HG02588 (cell line): ENCODE measurements at regions not wholly inside any gene's neighbourhood (a gene's known extent, or its start where the extent isn't known, plus 50 kb on each side); places are given as distances from the start of the nearest gene placed in this dataset.
"Not testable (repeated sequence)": the region's sequence is repeated elsewhere in the genome, so short reads cannot be mapped to it uniquely, and the experiment has no call there.

Experiments
- ATAC-seq: cut with Tn5 transposase; IDR thresholded peaks from one replicate; pipeline ENCODE4 v1.9.1; 2021; ENCODE audit warnings: mild to moderate bottlenecking, moderate library complexity; ENCODE audit not compliant: unreplicated experiment

DNA sequence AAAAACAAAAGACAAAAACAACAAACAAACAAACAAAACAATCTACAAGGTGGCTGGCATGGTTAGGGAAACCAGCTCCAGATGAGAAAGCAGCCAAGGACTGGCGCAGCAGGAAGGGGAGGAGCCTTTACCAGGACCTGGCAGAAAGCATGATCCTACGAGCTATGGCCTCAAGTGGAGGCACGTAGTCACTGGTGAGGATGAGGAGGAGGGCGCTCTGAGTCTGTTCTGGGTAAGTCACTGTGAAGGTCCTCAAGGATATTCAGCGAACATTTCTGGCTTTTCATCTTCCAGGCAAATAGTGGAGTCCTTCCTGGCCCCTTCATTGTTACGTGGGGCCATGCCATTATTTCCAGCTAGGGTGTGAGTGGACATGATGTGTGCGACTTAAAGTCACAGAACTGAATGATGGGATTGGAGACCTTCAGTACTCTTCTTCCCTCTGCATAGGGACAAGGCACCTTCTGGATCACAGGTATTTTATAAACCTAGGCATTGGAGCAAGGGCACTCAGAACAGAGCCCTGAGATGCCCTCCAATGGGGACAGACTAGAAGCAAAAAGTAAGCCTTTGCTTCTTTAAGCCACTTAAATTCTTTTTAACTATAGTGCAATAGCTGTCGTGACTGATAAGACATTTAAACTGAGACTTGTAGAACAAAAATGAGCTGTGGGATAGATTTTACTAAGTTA, 771.3 kb downstream of the RAB28 start:
- ATAC-seq, result no peak

DNA sequence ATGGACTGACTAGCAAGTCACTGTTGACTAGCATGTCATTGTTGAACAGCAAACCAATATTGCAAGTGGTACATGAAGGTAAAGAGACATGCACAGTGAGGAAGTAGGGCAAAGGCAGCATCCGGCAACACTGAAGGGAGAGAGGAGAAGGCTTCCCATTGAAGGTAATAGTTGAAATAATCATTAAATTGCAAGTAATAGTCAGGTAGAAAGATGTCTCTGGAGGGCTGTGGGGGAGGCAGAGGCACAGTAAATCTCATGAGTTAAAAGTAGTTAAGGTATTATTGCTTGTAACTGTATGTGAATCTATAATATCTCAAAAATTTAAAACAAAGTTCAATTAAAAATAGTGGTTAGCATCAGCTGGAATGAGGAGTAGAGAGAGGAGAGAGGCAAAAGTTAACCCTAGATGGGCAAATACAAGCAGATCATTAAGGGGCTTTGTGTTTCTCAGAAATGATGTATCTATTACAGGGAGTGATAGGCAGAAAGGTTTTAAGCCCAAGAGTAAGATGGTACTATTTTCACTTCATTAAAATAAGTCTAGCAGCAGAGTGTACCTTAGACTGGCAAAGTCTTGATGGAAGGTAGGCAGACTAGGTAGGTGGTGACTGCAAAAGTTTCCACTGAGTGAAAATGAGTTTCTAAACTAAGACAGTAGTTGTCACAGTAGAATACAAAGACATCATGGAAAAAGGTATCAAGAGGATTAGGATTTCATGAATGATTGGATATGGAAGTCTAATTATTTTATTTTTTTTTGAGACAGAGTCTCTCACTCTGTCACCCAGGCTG, 776.6 kb downstream of the RAB28 start:
- ATAC-seq, result no peak

DNA sequence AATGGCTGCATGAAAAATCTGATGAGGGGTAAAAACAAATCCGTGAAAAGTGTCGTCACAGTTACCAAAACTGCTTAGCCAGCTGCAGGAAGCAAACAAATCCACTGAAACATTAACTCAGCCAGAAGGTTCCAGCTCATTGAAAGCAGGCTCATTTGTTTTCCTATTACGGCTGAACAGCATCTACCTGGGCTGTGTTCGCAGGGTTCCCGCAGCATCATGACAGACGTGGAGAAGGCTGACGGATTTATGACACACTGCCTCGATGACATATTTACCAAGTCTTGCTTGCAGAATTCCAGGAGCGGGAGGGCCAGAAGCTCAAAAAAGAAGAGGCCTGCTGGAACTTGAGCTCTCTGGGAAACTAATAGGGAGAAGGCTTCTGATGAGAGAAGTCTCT, 781.1 kb downstream of the RAB28 start:
- ATAC-seq, result no peak

DNA sequence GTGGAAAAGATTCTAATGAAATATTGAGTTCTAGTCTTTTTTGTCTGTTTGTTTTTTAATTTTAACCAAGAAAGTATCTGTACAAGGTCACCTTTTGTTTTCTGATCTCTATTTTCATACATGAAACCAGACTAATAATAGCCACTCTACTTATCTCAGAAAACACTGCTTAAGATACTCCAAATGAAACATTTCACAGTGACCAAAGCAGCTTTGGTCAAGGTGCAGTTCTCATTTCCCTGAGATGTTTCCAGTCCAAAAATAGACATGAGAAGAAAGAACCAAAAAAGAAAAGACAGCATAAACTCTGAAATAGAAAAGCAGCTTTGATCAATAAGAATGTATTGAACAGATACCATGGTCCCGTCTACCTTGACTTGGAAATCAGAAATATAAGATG, 782.8 kb downstream of the RAB28 start:
- ATAC-seq, result peak; percentile 70

DNA sequence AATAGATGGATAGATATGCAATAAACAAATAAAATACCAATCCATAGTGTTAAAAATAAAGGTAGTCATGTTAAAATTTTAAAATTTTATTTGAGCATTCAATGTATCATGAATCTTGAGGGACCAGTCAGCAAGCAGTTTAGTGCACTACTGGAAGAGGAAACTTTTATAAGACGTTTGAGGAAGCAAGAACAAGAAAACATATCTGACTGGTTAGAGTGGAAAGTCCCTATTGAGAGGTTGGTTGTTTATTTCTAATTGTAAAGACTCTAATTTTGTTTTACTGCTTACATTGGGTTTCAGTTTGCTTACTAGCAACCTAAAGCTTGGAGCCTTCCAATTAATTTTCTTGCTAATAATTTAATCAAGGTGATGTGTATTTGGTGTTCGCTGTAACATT, 786.2 kb downstream of the RAB28 start:
- ATAC-seq, result peak; percentile 56

DNA sequence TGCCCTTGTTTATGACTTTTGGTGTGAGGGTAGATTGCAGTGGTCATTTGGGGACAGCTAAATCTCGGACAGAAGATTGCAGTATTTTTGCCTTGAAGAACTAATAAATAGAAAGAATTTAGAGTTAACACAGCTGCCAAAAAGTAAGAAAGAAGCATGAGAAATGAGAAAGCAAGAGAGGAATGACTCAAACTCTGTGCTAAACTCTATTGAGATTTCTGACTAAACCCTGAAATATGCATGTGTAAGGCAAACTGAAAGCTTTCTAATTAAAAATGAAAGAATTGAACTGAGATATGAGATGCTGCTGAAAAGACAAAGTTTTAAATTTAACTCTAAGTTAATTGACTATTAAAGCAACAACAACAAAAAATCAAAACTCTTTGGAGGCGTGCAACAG, 791.3 kb downstream of the RAB28 start:
- ATAC-seq, result no peak

DNA sequence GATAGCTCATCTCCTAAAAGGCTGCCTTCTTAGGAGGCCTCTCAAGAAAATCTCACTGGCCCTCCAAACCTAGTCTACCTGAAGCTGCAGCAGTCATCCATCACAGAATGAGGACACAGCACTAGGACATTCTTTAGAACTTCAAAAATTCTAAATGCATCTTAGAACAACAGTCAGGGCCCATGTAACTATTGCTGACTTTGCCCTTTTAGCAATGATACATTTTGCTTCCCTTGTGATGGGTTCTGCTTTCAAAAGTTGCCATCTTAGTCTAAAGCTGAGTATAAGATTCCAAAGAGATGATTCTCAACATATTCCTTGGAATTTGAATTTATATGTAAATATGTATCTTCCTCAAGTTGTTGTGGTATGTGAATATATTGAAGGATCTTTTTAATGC, 793.0 kb downstream of the RAB28 start:
- no peak for ATAC-seq

DNA sequence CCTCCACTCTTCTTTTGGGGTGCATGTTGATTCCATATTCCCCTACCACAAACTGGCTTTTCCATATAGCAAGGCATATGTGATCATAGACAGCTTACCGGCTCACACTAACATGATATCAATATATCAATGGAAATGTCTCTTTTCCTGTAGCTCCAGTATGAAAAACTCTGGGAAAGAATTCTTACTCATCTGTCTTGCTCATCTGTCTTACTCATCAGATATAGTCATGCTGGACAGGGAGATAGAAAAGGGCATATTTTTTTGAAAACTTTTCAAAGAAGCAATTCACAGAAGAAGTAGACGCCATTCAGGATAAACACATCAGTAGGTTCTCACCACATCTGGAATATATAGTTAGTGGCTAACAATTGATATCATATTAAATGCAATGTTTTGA, 794.7 kb downstream of the RAB28 start:
- no peak for ATAC-seq

DNA sequence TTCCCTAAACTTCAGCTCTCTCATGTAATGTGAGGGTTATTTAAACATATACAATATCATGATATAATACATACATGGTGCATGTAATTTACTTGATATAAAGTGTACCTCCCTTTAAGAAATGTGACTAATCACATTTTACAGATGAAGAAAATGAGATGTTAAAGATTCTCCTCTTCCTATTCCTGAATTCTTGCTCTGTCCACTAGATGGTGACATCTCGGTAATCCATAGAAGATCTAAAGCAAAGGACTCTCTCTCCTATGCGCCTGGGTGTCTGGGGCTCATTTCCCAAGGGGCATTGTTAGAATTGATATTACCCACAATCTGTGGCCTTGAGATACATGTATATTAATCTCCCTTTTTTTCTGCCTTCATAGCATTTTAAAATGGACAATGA, 804.9 kb downstream of the RAB28 start:
- no peak for ATAC-seq

DNA sequence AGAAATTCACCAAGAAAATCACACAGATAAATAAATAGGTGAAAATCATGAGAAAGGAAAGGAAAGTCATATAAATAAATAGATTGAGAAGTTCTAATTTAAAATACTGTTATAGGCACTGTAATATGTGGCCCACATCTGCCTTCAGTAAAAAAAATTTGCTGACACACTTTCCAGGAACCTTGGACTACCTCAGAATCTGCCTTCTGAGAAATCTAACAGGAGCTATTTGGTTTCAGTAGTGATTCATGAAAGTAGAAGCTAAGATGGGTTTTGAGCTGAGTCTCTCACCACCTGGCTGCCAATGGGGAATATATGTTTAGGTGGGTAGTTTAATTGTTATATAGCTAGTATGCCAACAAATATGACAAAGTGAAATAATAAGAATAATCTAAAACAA, 810.0 kb downstream of the RAB28 start:
- no peak for ATAC-seq

DNA sequence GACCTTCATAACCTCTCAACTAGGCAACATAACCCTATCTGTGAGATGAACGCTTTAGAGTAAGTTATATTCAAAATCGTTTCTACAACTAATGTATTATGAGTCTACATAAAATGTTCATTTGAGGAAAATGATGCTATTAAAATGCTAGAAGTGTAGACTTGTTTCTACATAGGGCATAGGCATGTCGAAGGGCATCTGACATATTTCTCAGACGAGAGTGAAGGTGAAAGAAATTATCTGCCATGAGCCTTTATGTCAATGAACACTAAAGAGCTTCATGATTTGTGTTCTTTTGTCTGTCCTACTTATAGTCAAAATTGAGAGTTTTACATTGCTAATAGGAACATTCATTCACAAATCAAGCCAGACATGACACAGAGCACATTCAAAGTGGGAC, 811.8 kb downstream of the RAB28 start:
- ATAC-seq, result no peak

DNA sequence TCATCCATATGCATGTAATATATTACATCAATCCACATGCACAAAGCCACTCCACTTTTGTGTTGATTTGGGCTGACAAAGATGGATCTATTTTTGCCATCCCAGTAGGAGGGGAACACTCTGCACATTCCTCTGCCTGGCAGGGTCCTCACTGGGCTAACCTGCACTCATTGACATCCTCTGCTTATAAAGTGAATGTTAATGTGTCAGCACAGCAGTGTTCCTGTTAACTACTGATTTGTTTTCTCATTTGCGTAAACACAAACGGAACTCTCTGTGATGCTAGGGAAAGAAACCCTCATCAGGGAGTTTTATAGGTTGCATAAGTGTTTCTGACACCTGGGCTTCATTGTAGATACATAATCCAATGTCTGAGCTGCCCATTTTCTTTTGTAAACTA, 826.0 kb downstream of the RAB28 start:
- no peak for ATAC-seq

DNA sequence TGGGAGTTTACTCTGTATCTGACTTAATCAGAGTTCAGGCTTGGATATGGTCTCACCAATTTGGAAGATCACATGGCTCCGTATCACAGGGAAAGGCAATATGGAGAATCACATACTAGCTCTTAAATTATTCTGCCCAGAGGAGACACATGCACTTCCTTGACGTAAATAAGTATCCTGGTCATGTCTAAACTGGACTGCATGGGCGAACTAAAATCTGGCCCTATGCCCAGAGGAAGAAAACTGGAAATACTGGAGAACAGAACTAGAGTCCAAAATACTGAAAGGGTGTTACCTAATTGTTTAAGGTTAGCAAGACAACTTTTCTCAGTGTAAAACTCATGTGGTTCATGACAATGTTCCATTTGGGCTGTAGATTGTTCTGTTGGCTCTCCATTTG, 832.3 kb downstream of the RAB28 start:
- ATAC-seq, result no peak

DNA sequence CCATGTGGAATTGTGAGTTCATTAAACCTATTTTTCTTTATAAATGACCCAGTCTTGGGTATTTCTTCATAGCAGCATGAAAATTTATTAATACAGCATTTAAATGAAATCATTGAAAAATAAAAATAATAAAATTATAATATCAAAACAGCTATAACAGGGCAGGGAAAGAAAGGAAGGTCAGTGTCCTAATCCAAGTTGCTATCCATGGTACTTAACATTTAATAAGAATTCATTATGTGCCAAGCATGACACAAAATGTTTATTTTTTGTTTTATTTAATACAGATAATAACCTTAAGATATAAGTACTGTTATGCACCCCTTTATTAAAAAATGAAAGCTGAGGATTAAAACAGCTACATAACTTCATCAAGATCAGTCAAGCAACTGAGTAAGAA, 838.4 kb downstream of the RAB28 start:
- no peak for ATAC-seq

DNA sequence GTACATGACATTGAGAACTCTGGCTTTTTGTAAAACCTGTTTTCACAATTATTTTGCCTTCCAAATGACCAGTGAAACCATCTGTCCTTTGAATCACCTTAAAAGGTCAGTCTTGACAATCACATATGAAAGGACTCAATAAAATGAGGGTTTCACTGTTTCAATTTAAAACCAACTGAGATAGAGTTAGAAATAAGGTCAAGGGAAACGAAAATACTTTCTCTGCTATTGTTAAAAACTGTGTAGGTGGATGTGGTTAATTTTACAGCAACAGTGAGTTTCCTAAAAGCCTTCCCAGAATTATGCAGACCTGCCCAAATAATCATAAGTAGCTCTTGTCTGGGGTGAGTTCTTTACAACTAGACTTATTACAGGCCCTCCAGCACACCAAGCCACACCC, 839.9 kb downstream of the RAB28 start:
- no peak for ATAC-seq

DNA sequence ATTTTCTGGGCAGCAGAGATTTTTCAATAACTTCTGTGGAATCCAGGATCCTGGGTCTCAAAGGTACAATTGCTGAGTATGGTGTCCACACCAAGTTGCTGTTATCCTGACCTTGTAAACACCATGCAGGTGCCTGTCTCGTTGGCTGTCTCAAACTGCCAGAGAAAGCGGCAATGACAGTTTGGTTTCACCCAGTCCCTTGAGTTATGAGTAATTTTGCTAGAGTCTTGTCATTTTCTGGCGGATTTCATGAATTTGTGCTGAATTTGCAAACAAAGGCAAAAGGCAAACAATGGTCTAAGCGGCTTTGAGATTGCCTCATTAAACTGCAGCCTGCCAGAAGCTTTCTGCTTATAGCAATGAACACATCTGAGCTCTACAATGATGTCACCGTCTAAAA, 847.9 kb downstream of the RAB28 start:
- no peak for ATAC-seq

DNA sequence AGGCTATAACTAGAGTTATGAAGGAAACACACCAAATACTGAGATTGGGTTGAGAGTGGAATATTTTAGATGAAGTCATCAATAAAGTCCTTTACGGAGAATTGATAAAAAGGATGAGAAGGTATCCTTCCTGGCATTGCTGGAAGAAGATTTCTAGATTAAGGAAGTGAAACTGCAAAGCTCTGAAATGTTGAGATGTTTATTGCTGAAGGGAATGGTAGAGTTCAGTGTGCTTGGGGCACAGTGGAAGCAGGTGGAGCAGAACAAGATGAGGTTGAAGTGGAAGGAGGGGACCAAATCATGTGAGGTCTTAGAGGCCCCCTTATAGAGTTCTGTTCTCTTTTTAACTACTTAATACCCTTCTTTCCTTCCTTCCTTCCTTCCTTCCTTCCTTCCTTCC, 848.5 kb downstream of the RAB28 start:
- no peak for ATAC-seq

DNA sequence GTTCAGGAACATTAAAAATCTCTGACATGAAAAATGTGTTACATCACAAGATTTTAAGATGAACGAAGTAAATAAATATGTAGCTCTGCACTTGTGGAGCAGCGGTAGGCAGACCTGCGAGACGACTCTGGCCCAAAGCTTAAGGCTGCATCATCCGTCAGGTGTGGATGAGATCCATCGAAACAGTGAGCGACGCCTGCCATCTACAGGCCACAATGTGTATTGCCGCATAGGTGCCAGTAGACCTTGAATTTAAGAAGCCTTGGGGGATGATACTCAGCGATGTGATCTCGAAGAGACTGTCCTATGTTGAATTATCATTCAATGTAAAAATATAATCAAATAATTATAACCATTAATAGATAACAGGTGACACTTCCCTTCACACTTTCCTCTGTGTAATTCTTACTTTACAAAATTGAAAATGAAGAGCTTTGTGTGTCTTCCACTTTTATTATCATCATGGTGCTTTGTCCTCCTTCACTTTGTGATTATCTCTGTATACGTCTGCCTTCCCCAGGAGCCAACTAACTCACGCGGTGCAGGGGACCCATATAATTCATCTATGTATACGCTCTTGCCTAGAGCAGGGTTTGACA, 851.0 kb downstream of the RAB28 start:
- peak; percentile 97 for ATAC-seq

DNA sequence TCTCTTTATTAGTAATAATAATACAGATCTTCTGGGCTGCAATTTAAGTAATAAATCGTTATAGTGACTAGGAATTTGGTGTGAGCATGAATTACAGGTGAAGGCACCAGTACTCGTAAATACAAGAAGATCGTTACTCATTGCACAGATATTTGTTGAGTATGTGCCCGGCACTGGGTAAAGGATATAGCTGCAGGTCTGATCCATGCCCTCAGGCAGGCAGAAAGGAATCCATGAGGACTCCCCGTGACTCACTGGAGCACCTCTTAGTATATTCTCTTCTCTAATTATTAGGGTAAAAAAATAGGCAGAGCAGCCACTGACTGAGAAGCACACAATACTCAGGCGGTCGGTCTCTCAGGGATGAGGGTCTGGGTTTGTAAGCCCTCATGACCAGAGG, 868.3 kb downstream of the RAB28 start:
- ATAC-seq, result no peak

DNA sequence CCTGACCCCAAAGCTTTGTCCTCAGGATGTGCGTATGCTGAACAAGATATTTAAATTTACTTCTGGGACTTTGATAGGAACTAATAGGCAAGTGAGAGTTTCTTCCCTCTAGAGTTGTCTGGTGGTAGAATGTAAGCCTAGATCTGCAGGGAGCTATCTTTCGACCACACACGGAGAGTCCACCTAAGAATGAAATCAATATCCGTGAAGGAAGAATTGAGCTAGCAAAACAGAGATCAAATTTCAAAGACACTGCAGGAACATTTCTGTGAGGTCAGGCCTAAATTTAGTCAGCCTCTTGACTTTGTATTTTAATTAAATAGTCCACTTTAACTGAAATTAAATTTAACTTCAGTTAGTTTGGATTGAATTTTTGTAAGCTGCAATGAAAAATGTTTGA, 871.3 kb downstream of the RAB28 start:
- no peak for ATAC-seq

DNA sequence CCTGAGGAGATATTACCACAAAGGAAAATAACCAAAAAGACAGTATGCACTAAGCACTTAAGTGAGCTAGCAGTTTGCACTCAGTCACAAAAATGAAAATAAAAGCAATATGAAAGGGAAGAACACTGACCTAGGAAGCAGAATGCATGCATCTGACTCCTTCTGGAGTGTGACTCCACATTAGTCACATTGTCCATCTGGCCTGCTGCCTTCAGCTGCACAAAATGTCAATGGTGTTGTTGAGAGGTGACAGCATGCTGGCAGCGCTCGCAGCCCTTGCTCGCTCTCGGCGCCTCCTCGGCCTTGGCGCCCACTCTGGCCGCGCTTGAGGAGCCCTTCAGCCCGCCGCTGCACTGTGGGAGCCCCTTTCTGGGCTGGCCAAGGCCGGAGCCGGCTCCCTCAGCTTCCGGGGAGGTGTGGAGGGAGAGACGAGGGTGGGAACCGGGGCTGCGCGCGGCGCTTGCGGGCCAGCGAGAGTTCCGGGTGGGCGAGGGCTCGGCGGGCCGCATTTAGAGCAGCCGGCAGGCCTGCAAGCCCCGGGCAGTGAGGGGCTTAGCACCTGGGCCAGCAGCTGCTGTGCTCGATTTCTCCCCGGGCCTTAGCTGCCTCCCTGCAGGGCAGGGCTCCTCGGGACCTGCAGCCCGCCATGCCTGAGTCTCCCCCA, 874.8 kb downstream of the RAB28 start:
- ATAC-seq, result not testable (repeated sequence)

DNA sequence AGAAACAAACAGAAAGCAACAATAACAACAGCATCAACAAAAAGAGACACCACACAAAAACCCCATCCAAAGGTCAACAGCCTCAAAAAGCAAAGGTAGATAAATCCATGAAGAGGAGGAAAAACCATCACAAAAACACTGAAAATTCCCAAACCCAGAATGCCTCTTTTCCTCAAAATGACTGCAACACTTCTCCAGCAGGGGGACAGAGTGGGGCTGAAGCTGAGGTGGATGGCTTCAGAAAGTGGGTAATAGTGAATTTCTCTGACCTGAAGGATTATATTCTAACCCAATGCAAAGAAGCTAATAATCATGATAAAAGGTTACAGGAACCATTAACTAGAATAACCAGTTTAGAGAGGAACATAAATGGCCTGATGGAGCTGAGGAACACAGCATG, 888.2 kb downstream of the RAB28 start:
- ATAC-seq, result no peak
